Activated T-cell treated with anti-CD3 and anti-CD28 coated beads for 24 hours (primary cell): ENCODE measurements at regions not wholly inside any gene's neighbourhood (a gene's known extent, or its start where the extent isn't known, plus 50 kb on each side); places are given as distances from the start of the nearest gene placed in this dataset.

Source experiments
- DNase-seq: peaks from one replicate; pipeline ENCODE4 v3.0.0-alpha.2; 2020; ENCODE audit warnings: low read depth

GRCh38 chr2:16170675-16171424, 230.5 kb downstream of the MYCN start:
- no peak for DNase-seq

GRCh38 chr2:16169381-16169960, 229.1 kb downstream of the MYCN start:
- no peak for DNase-seq

GRCh38 chr2:16168506-16169264, 228.3 kb downstream of the MYCN start:
- DNase-seq, result no peak

GRCh38 chr2:16167870-16168426, 227.6 kb downstream of the MYCN start:
- no peak for DNase-seq

- no peak for DNase-seq
These were observed 227.1 kb downstream of the MYCN start for GRCh38 chr2:16167451-16167861.

GRCh38 chr2:16166327-16166981, 226.1 kb downstream of the MYCN start:
- DNase-seq, result no peak

GRCh38 chr2:16165518-16166326, 225.4 kb downstream of the MYCN start:
- DNase-seq, result no peak

- DNase-seq, result no peak
These were observed 222.2 kb downstream of the MYCN start for GRCh38 chr2:16162491-16163040.

- DNase-seq, result no peak
These were observed 221.6 kb downstream of the MYCN start for GRCh38 chr2:16161768-16162490.

GRCh38 chr2:16161085-16161565, 220.8 kb downstream of the MYCN start:
- DNase-seq, result no peak

- no peak for DNase-seq
These were observed 220.1 kb downstream of the MYCN start for GRCh38 chr2:16160281-16161084.

GRCh38 chr2:16156411-16156810, 216.1 kb downstream of the MYCN start:
- DNase-seq, result no peak

- DNase-seq, result no peak
These were observed 215.4 kb downstream of the MYCN start for GRCh38 chr2:16155766-16156165.

GRCh38 chr2:16155366-16155765, 215.0 kb downstream of the MYCN start:
- DNase-seq, result no peak

- DNase-seq, result no peak
These were observed 214.3 kb downstream of the MYCN start for GRCh38 chr2:16154501-16155280.

GRCh38 chr2:16154061-16154460, 213.7 kb downstream of the MYCN start:
- DNase-seq, result no peak

GRCh38 chr2:16153754-16154035, 213.3 kb downstream of the MYCN start:
- DNase-seq, result no peak

GRCh38 chr2:16152928-16153753, 212.8 kb downstream of the MYCN start:
- no peak for DNase-seq
